ENCODE measurements at regions not wholly inside any gene's neighbourhood (a gene's known extent, or its start where the extent isn't known, plus 50 kb on each side); places are given as distances from the start of the nearest gene placed in this dataset.

DNA sequence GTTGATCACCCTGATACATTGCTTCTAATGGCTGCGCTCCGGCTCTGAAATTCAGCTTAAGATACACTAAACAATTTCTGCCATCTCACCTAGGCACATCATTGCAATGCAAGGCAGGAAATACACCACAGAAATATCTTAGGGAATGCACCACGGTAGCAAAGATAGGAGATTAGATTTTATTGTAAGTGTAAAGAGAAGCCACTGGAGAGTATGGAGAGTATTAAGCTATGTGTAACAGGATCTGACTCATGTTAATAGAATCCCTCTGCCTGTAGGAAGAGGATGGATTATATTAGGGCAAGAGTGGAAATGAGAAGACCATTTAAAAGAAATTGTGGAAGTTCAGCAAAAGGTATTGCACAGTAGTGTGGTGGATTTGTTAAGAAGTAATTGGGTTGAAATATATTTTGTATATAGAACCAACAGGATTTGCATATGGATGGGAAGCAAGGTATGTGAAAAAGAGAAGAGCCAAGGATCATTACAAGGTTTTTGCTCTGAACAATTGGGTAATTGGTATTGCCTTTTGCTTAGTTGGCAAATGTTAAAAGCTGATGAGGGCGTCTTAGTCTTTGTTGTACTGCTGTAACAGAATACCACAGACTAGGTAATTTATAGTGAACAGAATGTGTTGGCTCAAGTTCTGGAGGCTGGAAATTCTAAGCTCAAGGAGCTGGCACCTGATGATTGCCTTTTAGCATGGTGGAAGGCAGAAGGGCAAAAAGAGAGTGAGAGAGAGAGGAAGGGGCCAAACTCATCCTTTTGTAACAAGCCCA lies 636.1 kb downstream of the PSAT1 start:
- 56% methylated on average over 4 of the region's 4 CpGs for WGBS (ENCODE audit: missing lambda C conversion rate)
- peak; percentile 59 for FAIRE-seq
- Histone ChIP-seq H3K4me1 (peaks cover 11% of the 10 kb centered on the region), H3K4me3 (no peak overlapping the region), H3K27ac (peak overlapping the region; percentile 65 to 77), H3K9me3 (peaks cover 14% of the 10 kb centered on the region; the same call in 2 of the 3 replicates), H3K4me2 (peak overlapping the region; percentile 41)
- peak; percentile 73 to 96; a peak in 4 of 6 replicates for ATAC-seq
- ChIA-PET POLR2A (no interaction called here), CTCF (interaction anchor here (0.7 kb wide), 1 partner anchor 331 kb away, joined by 3 read pairs; no protein-coding TSS in a partner anchor)
- peak; percentile 8 to 56 for DNase-seq (ENCODE audit: low read depth in 1 of 2, low spot score in 1 of 2)
- TF ChIP-seq BHLHE40 (IDR thresholded peaks at IDR 0.05; ENCODE audit: low read depth, low read length) (no peak), FOSB (CRISPR knock-in tag; IDR thresholded peaks at IDR 0.05) (no peak), ESRRA (IDR thresholded peaks at IDR 0.05; ENCODE audit: borderline replicate concordance, low read length) (no peak), REST (IDR thresholded peaks at IDR 0.05) (no peak), KDM1A (IDR thresholded peaks at IDR 0.05; ENCODE audit: low read depth) (no peak), JUN (IDR thresholded peaks at IDR 0.05) (no peak), HOXA7 (CRISPR knock-in tag; IDR thresholded peaks at IDR 0.05) (no peak), KDM5A (IDR thresholded peaks at IDR 0.05) (no peak), GATA3 (IDR thresholded peaks at IDR 0.05; ENCODE audit: borderline replicate concordance) (peak; percentile 71; the same call in 1 of the 2 replicates), MYC (IDR thresholded peaks at IDR 0.05; ENCODE audit: borderline replicate concordance, low read length) (no peak), CBX8 (IDR thresholded peaks at IDR 0.05) (no peak), SMC3 (IDR thresholded peaks at IDR 0.05) (no peak), NPAS2 (CRISPR knock-in tag; IDR thresholded peaks at IDR 0.05; ENCODE audit: borderline replicate concordance) (no peak), CHD4 (IDR thresholded peaks at IDR 0.05; ENCODE audit: borderline replicate concordance) (no peak), HEYL (CRISPR knock-in tag; IDR thresholded peaks at IDR 0.05) (no peak), ATOH8 (CRISPR knock-in tag; IDR thresholded peaks at IDR 0.05; ENCODE audit: low read depth) (no peak), HOXB13 (CRISPR knock-in tag; IDR thresholded peaks at IDR 0.05; ENCODE audit: low read depth) (no peak), PHF8 (IDR thresholded peaks at IDR 0.05; ENCODE audit: borderline replicate concordance, low read depth) (no peak), RCOR1 (IDR thresholded peaks at IDR 0.05; ENCODE audit: low read depth, low read length) (no peak), TP53 (CRISPR knock-in tag; IDR thresholded peaks at IDR 0.05) (no peak), MAZ (IDR thresholded peaks at IDR 0.05; ENCODE audit: borderline replicate concordance, low read depth, low read length) (no peak), SREBF2 (IDR thresholded peaks at IDR 0.05) (no peak), CEBPB (IDR thresholded peaks at IDR 0.05) (peak in 1 of 2 experiments; percentile 21; a peak in 1 of 4 replicates), NR3C1 (IDR thresholded peaks at IDR 0.05) (no peak), JUNB (IDR thresholded peaks at IDR 0.05) (peak; percentile 52), RFX5 (IDR thresholded peaks at IDR 0.05) (no peak), RARB (CRISPR knock-in tag; IDR thresholded peaks at IDR 0.05) (no peak), USF2 (IDR thresholded peaks at IDR 0.05) (no peak), CTCF (IDR thresholded peaks at IDR 0.05) (no peak), HDAC2 (IDR thresholded peaks at IDR 0.05) (no peak), NFE2L2 (conservative IDR thresholded peaks at IDR 0.05; ENCODE audit: low read length) (no peak), HOXB5 (CRISPR knock-in tag; IDR thresholded peaks at IDR 0.05) (no peak)
- TF ChIP-seq, protein P1, sequence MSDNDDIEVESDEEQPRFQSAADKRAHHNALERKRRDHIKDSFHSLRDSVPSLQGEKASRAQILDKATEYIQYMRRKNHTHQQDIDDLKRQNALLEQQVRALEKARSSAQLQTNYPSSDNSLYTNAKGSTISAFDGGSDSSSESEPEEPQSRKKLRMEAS (IDR thresholded peaks at IDR 0.05), result no peak
- TF ChIP-seq, protein P2, sequence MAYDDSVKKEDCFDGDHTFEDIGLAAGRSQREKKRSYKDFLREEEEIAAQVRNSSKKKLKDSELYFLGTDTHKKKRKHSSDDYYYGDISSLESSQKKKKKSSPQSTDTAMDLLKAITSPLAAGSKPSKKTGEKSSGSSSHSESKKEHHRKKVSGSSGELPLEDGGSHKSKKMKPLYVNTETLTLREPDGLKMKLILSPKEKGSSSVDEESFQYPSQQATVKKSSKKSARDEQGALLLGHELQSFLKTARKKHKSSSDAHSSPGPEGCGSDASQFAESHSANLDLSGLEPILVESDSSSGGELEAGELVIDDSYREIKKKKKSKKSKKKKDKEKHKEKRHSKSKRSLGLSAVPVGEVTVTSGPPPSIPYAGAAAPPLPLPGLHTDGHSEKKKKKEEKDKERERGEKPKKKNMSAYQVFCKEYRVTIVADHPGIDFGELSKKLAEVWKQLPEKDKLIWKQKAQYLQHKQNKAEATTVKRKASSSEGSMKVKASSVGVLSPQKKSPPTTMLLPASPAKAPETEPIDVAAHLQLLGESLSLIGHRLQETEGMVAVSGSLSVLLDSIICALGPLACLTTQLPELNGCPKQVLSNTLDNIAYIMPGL (CRISPR knock-in tag; IDR thresholded peaks at IDR 0.05; ENCODE audit: borderline replicate concordance), result no peak
